PC-3 (cell line): ENCODE measurements at regions not wholly inside any gene's neighbourhood (a gene's known extent, or its start where the extent isn't known, plus 50 kb on each side); places are given as distances from the start of the nearest gene placed in this dataset.

ENCODE experiments used
- EZH2 ChIP-seq: fragments of 300-600 bp; sonication (generic); IDR thresholded peaks from one replicate; pipeline ENCODE4 v1.6.1; 2017; ENCODE audit warnings: antibody characterized with exemption, mild to moderate bottlenecking, low read length; ENCODE audit not compliant: unreplicated experiment
- EZH2phosphoT487 ChIP-seq: fragments of 300-600 bp; sonication (generic); IDR thresholded peaks from 2 replicates; pipeline ENCODE4 v1.6.1; 2018; ENCODE audit warnings: mild to moderate bottlenecking, antibody characterized with exemption, low read length, borderline replicate concordance
- TF ChIP-seq, protein P1 (sequence below): fragments of 300-600 bp; sonication (generic); conservative IDR thresholded peaks from 2 replicates; pipeline ENCODE4 v1.5.1; 2017; ENCODE audit warnings: antibody characterized with exemption, low read depth, mild to moderate bottlenecking, low read length

DNA sequence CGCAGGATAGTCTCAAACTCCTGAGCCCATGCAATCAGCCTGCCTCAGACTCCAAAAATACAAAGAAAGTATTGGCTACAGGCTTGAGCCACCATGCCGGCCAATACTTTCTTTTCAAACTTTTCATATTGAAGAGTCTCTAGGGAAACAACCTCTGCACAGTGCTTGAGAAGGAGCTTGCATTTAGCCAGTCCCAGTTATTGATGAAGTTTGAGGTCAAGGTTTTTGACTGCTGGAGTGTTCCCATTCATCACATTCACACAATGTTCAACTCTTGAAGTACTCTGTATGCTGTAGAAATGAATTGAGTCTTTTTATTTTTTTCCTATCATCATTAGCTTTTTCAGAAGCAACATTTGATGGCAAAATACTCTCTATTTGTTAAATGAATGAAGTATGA is 355.8 kb upstream of the E2F7 start:
- TF ChIP-seq, protein P1, sequence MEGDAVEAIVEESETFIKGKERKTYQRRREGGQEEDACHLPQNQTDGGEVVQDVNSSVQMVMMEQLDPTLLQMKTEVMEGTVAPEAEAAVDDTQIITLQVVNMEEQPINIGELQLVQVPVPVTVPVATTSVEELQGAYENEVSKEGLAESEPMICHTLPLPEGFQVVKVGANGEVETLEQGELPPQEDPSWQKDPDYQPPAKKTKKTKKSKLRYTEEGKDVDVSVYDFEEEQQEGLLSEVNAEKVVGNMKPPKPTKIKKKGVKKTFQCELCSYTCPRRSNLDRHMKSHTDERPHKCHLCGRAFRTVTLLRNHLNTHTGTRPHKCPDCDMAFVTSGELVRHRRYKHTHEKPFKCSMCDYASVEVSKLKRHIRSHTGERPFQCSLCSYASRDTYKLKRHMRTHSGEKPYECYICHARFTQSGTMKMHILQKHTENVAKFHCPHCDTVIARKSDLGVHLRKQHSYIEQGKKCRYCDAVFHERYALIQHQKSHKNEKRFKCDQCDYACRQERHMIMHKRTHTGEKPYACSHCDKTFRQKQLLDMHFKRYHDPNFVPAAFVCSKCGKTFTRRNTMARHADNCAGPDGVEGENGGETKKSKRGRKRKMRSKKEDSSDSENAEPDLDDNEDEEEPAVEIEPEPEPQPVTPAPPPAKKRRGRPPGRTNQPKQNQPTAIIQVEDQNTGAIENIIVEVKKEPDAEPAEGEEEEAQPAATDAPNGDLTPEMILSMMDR: no peak
- TF ChIP-seq EZH2: no peak
- no peak for TF ChIP-seq EZH2phosphoT487
